ENCODE measurements at regions not wholly inside any gene's neighbourhood (a gene's known extent, or its start where the extent isn't known, plus 50 kb on each side); places are given as distances from the start of the nearest gene placed in this dataset.
"Not testable (repeated sequence)": the region's sequence is repeated elsewhere in the genome, so short reads cannot be mapped to it uniquely, and the experiment has no call there.

- H3K36me3 ChIP-seq, result no peaks in the 10 kb centered on the region
- H3K27me3 ChIP-seq, result no peaks in the 10 kb centered on the region
- intact Hi-C loops (cut with DNase I), result loop anchor here (5.0 to 10.0 kb wide), 2 partner anchors 168 to 636 kb away; no protein-coding TSS in a partner anchor
- no peaks in the 10 kb centered on the region for H3K9me3 ChIP-seq
- peak overlapping the region in 1 of 3 donors; percentile 34 for H3K27ac ChIP-seq
- 42 to 63% methylated on average over 2 of the region's 2 CpGs for WGBS, 2 donors
- TF ChIP-seq CTCF (IDR thresholded peaks at IDR 0.05), result peak in 1 of 6 experiments; percentile 11
- no peak for TF ChIP-seq POLR2A (IDR thresholded peaks at IDR 0.05)
- H3K4me3 ChIP-seq (replicated peaks in 1 of 3), result no peak overlapping the region
- H3K4me1 ChIP-seq, result peaks cover 24% of the 10 kb centered on the region in 2 donors
- no peak for DNase-seq
Measured at GRCh38 chr6:134813146-134813545, 136.8 kb downstream of the ALDH8A1 start.

DNA sequence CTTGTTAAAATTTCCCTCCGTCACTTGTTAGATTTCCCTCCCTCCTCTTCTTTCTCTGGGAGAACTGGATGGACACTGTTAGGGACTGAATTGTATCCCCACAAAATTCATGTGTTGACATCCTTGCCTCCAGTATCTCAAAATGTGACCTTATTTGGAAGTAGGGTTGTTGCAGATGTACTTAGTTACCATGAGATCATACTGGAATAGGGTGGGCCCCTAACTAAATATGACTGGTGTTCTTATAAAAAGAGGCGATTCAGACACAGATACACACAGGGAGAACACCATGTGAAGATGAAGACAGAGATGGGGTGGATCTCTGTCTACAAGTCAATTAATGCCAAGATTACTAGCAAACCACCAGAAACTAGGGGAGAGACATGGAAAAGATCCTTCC lies 139.5 kb downstream of the ALDH8A1 start:
- peaks cover 15 to 24% of the 10 kb centered on the region in 2 donors for H3K4me1 ChIP-seq
- no peak overlapping the region for H3K27ac ChIP-seq
- no peaks in the 10 kb centered on the region for H3K36me3 ChIP-seq
- DNase-seq, result no peak
- no peak overlapping the region for H3K4me3 ChIP-seq (replicated peaks in 1 of 3)
- 98% methylated on average over 2 of the region's 2 CpGs for WGBS, 2 donors
- no peaks in the 10 kb centered on the region for H3K27me3 ChIP-seq
- intact Hi-C loops (cut with DNase I), result loop anchor here (5.0 to 10.0 kb wide), 2 partner anchors 166 to 633 kb away; no protein-coding TSS in a partner anchor
- no peak for TF ChIP-seq CTCF (IDR thresholded peaks at IDR 0.05)
- no peak for TF ChIP-seq POLR2A (IDR thresholded peaks at IDR 0.05)
- no peaks in the 10 kb centered on the region for H3K9me3 ChIP-seq

GRCh38 chr6:134809130-134809529 lies 140.8 kb downstream of the ALDH8A1 start:
- no peaks in the 10 kb centered on the region for H3K27me3 ChIP-seq
- H3K9me3 ChIP-seq, result no peaks in the 10 kb centered on the region
- intact Hi-C loops (cut with DNase I), result no loop called here
- DNase-seq, result no peak
- TF ChIP-seq CTCF (IDR thresholded peaks at IDR 0.05), result no peak
- no peak overlapping the region for H3K4me3 ChIP-seq (replicated peaks in 1 of 3)
- peaks cover 13 to 24% of the 10 kb centered on the region in 2 donors for H3K4me1 ChIP-seq
- no peak overlapping the region for H3K27ac ChIP-seq
- no peaks in the 10 kb centered on the region for H3K36me3 ChIP-seq
- WGBS, 2 donors, result 79 to 86% methylated on average over 4 of the region's 4 CpGs

GRCh38 chr6:134806180-134806798 lies 143.6 kb downstream of the ALDH8A1 start:
- Histone ChIP-seq H3K4me1 (peaks cover 4% of the 10 kb centered on the region in 2 donors), H3K27me3 (no peaks in the 10 kb centered on the region), H3K4me3 (replicated peaks in 1 of 3) (no peak overlapping the region), H3K27ac (no peak overlapping the region), H3K9me3 (no peaks in the 10 kb centered on the region), H3K36me3 (no peaks in the 10 kb centered on the region)
- DNase-seq, result no peak
- TF ChIP-seq POLR2A (IDR thresholded peaks at IDR 0.05) (no peak), CTCF (IDR thresholded peaks at IDR 0.05) (no peak)
- WGBS, 2 donors, result 70 to 75% methylated on average over 5 of the region's 5 CpGs
- intact Hi-C loops (cut with DNase I), result no loop called here

DNA sequence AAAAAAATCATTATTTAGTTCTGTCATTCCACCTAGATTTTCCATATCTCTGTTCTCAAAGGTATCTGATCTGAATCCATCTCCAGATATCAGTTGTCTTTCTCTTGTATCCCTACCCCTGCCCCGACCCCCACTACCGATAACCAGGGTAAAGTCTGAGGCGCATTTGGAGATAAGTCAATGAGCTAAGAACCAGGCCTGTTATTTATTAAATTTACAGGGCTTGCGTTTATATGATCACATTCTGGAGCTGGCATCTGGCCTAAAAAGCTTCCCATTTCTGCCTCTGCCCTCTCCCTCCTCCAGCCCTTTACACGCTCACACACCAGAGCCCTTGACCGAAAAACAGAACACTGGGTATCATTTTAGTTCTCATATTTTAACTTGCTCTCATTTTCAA lies 144.7 kb downstream of the ALDH8A1 start:
- 91 to 93% methylated on average over 6 of the region's 6 CpGs for WGBS, 2 donors
- Histone ChIP-seq H3K36me3 (no peaks in the 10 kb centered on the region), H3K4me3 (replicated peaks in 1 of 3) (no peak overlapping the region), H3K4me1 (peaks cover 0 to 4% of the 10 kb centered on the region in 2 donors), H3K27ac (no peak overlapping the region), H3K9me3 (no peaks in the 10 kb centered on the region), H3K27me3 (no peaks in the 10 kb centered on the region)
- TF ChIP-seq CTCF (IDR thresholded peaks at IDR 0.05) (no peak), POLR2A (IDR thresholded peaks at IDR 0.05) (no peak)
- no peak for DNase-seq
- intact Hi-C loops (cut with DNase I), result no loop called here

DNA sequence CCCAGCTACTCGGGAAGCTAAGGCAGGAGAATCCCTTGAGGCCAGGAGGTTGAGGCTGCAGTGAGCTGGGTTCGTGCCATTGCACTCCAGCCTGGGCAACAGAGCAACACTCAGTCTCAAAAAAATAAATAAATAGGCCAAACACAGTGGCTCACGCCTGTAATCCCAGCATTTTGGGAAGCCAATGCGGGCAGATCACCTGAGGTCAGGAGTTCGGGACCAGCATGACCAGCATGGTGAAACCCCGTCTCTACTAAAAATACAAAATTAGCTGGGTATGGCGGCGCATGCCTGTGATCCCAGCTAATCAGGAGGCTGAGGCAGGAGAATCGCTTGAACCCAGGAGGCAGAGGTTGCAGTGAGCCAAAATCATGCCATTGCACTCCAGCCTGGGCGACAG lies 145.6 kb downstream of the ALDH8A1 start:
- DNase-seq; intact Hi-C loops (cut with DNase I): not testable (repeated sequence)

More for the DNA sequence above, 145.6 kb downstream of the ALDH8A1 start:
- H3K4me1 ChIP-seq; H3K36me3 ChIP-seq; H3K4me3 ChIP-seq (replicated peaks in 1 of 3); H3K9me3 ChIP-seq; H3K27ac ChIP-seq; H3K27me3 ChIP-seq: not testable (repeated sequence)
- WGBS, 2 donors, result 90 to 93% methylated on average over 10 of the region's 10 CpGs
